IPS-15b (cell line): ENCODE measurements at regions not wholly inside any gene's neighbourhood (a gene's known extent, or its start where the extent isn't known, plus 50 kb on each side); places are given as distances from the start of the nearest gene placed in this dataset.

ENCODE experiments used
- H3K27me3 ChIP-seq: one replicate; pipeline ENCODE4 v1.6.1; 2013; ENCODE audit warnings: low read length; ENCODE audit not compliant: control insufficient read depth, insufficient read depth
- H3K36me3 ChIP-seq: one replicate; pipeline ENCODE4 v1.6.1; 2013; ENCODE audit warnings: low read length; ENCODE audit not compliant: control insufficient read depth, insufficient read depth
- H3K4me1 ChIP-seq: one replicate; pipeline ENCODE4 v1.6.1; 2013; ENCODE audit warnings: mild to moderate bottlenecking, low read length; ENCODE audit not compliant: control insufficient read depth, insufficient read depth
- H3K4me3 ChIP-seq: one replicate; pipeline ENCODE4 v1.5.1; 2013; ENCODE audit warnings: low read depth, low read length
- H3K9ac ChIP-seq: one replicate; pipeline ENCODE4 v1.6.1; 2013; ENCODE audit warnings: low read depth, mild to moderate bottlenecking, low read length
- H3K9me3 ChIP-seq: one replicate; pipeline ENCODE4 v1.6.1; 2013; ENCODE audit warnings: mild to moderate bottlenecking, low read length; ENCODE audit not compliant: control insufficient read depth, insufficient read depth

DNA sequence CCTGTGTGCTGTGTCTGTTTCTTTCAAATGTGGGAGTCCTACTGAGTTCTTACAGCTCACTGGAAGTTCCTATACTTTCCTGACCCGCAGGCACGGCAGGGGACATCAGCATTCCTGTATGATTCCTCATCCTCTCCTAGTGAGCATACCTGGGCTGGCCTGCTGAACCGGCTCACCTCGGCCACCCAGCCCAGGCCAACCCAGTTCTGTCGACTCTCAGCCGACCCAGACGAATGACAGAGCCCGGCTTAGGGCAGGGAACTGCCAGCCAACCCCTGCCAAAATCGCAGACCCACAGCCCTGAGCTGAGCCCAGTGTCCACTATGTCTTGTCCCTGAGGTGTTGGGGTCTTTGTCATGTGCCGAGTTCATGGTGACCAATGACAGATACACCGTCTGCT is 339.7 kb downstream of the BRD1 start:
- H3K27me3 ChIP-seq: no peaks in the 10 kb centered on the region
- H3K4me3 ChIP-seq: no peak overlapping the region
- no peaks in the 10 kb centered on the region for H3K9me3 ChIP-seq
- no peaks in the 10 kb centered on the region for H3K36me3 ChIP-seq
- H3K9ac ChIP-seq: no peak overlapping the region
- H3K4me1 ChIP-seq: peaks cover 6% of the 10 kb centered on the region

DNA sequence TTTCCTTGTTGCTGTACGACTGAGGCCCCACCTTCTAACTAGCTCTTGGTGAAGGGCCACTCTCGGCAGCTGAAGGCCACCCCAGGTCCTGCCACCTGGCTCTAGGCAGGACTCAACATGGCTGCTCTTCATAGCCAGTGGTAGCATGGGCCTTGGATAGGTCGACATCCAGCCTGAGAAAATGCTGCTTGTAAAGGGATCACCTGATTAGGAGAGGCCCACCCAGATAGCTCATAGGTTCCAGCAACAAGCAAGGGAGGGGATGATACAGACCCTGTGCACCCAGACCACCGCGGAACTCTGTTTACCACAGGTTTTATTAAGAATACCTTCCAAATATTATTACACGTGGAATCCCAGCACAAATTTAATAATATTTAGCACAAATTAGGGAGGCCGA is 341.4 kb downstream of the BRD1 start:
- H3K9me3 ChIP-seq: no peaks in the 10 kb centered on the region
- no peaks in the 10 kb centered on the region for H3K27me3 ChIP-seq
- no peaks in the 10 kb centered on the region for H3K36me3 ChIP-seq
- no peak overlapping the region for H3K4me3 ChIP-seq
- peaks cover 12% of the 10 kb centered on the region for H3K4me1 ChIP-seq
- no peak overlapping the region for H3K9ac ChIP-seq

DNA sequence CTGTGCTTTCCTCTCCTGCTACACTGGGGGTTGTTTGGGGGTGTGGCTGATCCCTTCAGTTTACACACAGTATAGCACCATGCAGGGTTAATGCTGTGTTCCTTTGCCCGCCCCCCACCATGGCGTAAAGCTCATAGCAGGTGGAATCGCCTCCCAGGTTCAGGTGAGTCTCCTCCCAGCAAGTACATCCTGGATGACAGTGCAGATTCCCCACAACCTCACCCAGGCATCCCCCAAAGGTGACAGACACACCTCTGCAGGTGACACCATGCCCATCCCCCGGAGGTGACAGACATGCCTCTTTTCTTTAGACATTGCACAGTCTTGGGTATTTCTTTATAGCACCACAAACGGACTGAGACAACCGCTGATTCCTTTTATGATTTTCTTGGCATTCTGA is 343.7 kb downstream of the BRD1 start:
- Histone ChIP-seq H3K27me3 (no peaks in the 10 kb centered on the region), H3K9ac (no peak overlapping the region), H3K4me1 (peaks cover 12% of the 10 kb centered on the region), H3K4me3 (no peak overlapping the region), H3K36me3 (no peaks in the 10 kb centered on the region), H3K9me3 (no peaks in the 10 kb centered on the region)

DNA sequence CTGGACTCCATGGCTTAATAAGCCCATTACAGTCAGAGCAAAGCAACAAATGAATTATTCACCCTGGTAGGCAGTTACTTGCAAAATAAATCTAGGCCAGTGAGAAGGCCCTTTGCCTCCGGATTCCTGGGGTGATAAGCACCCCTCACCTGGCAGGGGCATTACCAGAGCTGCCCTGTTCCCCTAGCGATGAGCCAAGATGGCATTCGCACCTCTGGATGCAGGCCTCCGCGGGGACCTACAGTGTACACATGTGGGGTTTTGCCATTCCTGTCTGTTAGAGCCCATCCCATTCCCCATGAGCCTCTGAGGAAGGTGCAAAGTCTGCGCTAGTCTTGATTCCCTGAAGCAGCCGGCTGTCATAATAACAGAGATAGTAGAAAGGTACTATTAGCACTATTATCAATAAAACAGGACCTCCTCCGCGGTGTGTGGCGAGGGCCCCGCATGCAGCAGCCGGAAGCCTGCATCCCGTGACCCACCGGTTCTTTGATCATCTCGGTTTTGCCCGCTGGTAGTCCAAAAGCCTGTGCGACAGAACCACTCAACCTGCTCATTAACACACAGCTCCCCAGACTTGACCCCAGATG is 344.3 kb downstream of the BRD1 start:
- no peak overlapping the region for H3K4me3 ChIP-seq
- no peak overlapping the region for H3K9ac ChIP-seq
- H3K4me1 ChIP-seq: peaks cover 12% of the 10 kb centered on the region
- H3K27me3 ChIP-seq: no peaks in the 10 kb centered on the region
- H3K9me3 ChIP-seq: no peaks in the 10 kb centered on the region
- no peaks in the 10 kb centered on the region for H3K36me3 ChIP-seq

DNA sequence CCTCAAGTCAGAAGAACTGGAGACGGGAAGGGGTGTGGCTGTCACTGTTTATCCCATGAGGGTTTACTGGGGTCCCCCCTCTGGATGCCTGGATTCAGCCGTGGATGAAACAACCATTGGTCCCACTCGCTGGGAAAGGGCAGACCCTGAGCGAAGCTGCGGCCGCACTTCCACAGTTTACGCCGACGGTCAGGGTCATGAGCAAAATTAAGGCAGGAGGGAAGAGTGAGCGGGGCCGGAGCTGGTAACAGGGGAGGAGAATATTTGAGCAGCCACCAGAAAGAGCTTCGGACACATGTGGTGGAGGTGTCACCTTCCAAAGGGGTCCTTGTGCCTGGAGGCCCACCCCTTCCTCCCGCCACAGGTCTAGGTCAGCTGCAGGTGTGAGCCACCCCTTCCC is 344.9 kb downstream of the BRD1 start:
- no peaks in the 10 kb centered on the region for H3K36me3 ChIP-seq
- H3K9me3 ChIP-seq: no peaks in the 10 kb centered on the region
- H3K9ac ChIP-seq: no peak overlapping the region
- no peaks in the 10 kb centered on the region for H3K27me3 ChIP-seq
- no peak overlapping the region for H3K4me3 ChIP-seq
- H3K4me1 ChIP-seq: peaks cover 12% of the 10 kb centered on the region

DNA sequence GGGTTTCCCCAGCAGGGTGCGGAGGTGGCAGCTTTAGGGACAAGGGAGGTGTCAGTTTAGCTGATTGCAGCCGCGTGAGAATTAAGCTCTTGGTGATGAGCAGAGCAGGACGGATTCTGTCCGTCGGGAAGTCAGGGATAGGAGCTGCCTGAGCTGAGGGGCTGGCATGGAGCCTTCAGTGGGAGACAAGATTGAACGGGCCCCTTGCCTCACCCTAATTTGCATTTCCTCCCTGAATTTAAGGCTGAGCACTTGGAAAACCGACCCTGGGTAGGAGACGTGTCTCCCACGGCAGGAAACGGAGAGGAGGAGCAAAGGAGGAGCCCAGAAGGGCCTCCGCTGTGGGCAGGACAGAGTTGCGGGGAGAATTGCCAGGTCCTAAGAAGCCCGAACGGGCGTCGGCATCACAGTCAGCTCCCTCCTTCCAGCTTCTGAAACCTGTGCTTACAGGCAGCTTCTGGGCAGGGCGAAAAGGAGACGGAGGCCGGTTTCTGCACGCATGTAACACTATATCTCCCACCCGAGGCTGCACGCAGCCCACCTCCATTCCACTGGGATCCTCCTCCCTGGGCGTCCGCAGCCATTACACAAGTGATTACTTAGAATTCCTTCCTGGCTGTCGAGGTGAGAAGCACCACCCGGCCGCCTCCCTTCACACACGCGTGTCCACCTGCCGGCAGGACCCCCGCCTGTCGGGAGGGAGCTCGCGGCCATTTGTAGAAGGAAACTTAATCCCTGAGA is 345.8 kb downstream of the BRD1 start:
- Histone ChIP-seq H3K27me3 (no peaks in the 10 kb centered on the region), H3K9ac (no peak overlapping the region), H3K4me3 (no peak overlapping the region)

DNA sequence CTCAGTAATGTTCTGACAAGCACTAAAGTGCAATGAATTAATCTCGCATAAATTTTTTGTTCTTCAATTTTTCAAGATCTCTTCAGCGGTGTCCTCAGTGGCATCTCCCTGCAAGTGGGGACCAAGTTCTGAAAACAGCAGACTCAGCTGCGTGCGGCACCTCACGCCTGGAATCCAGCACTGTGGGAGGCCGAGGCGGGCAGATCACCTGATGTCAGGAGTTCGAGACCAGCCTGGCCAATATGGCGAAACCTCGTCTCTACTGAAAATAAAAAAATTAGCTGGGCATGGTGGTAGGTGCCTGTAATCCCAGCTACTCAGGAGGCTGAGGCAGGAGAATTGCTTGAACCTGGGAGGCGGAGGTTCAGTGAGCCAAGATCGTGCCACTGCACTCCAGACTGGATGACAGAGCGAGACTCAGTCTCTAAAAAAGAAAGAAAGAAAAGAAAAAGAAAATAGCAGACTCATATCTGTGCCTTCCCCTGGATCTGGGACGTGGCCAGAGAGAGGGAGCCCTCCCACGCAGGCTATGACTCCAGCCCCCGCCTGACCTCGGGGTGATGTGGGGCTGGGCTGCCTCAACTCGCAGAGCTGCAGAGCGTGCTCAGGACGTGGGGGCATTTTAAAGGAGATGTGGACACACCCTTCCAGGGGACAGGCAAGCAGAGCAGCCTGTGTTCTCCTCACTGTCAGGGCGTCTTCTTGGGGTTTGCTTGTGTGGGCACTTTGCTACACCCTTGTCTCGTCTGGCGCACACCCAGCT is 346.6 kb downstream of the BRD1 start:
- Histone ChIP-seq H3K9me3 (no peaks in the 10 kb centered on the region), H3K27me3 (no peaks in the 10 kb centered on the region), H3K4me3 (no peak overlapping the region)

More for the DNA sequence above, 345.8 kb downstream of the BRD1 start:
- Histone ChIP-seq H3K36me3 (no peaks in the 10 kb centered on the region), H3K4me1 (peaks cover 6% of the 10 kb centered on the region), H3K9me3 (no peaks in the 10 kb centered on the region)

DNA sequence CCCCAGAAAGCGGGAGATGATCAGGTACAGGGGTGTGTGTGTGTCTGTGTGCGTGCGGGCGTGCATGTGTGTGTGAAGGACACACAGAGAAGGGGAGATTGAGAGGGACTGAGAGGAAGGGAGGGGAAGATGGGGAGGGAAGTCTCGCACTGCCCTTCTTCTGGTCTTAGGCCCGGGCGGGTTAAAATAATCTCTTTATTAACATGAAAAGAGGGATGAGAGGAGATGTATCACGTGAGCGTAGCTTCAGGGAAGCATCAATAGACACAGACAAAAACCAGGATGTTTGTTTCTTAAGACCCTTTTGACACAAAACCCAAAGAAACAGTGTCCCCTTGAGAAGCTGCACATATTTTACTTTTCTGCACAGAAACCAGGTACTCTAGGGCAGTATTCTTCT is 347.3 kb downstream of the BRD1 start:
- Histone ChIP-seq H3K4me3 (no peak overlapping the region), H3K9me3 (no peaks in the 10 kb centered on the region), H3K36me3 (no peaks in the 10 kb centered on the region), H3K27me3 (no peaks in the 10 kb centered on the region), H3K4me1 (peaks cover 6% of the 10 kb centered on the region), H3K9ac (no peak overlapping the region)

More for the DNA sequence above, 346.6 kb downstream of the BRD1 start:
- Histone ChIP-seq H3K36me3 (no peaks in the 10 kb centered on the region), H3K4me1 (peaks cover 6% of the 10 kb centered on the region), H3K9ac (no peak overlapping the region)

DNA sequence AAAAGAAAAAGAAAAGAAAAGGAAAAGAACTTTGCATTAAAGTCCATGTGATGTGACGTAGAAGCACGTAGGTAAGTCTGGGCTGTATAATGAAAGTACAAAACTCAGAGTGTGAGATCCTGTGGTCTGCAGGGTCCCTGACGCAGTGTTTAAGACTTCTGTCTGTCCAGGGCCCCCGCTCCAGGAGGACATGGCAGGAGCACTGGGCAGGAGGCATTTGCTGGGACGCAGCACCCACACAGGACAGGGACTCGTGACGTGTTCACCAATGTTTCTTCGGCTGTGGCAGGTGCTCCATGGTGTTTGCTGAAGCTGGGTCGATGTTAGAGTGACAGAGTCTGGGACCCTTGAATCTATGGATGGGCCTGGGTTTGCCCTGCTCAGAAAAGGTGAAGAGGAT is 348.1 kb downstream of the BRD1 start:
- H3K36me3 ChIP-seq: no peaks in the 10 kb centered on the region

DNA sequence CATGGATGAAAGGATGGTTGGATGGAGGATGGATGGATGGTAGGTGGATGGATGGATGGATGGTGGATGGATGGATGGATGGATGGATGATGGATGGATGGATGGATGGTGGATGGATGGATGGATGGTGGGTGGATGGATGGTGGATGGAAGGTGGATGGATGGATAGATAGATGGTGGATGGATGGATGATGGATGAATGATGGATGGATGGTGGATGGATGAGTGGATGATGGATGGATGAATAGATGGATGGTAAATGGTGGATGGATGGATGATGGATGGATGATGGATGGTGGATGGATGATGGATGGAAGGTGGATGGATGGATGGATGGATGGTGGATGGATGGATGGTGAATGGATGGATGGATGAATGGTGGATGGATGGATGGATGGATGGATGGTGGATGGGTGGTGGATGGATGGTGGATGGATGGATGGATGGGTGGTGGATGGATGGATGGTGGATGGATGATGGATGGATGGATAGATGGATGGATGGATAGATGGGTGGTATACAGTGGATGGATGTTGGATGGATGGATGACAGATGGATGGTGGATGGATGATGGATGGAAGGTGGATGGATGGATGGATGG is 350.8 kb downstream of the BRD1 start:
- H3K4me1 ChIP-seq: peaks cover 6% of the 10 kb centered on the region
- no peak overlapping the region for H3K9ac ChIP-seq
- H3K9me3 ChIP-seq: no peaks in the 10 kb centered on the region
- no peak overlapping the region for H3K4me3 ChIP-seq
- H3K36me3 ChIP-seq: no peaks in the 10 kb centered on the region
- no peaks in the 10 kb centered on the region for H3K27me3 ChIP-seq

More for the DNA sequence above, 348.1 kb downstream of the BRD1 start:
- H3K9me3 ChIP-seq: no peaks in the 10 kb centered on the region
- H3K9ac ChIP-seq: no peak overlapping the region
- H3K4me3 ChIP-seq: no peak overlapping the region
- no peaks in the 10 kb centered on the region for H3K27me3 ChIP-seq
- peaks cover 6% of the 10 kb centered on the region for H3K4me1 ChIP-seq

DNA sequence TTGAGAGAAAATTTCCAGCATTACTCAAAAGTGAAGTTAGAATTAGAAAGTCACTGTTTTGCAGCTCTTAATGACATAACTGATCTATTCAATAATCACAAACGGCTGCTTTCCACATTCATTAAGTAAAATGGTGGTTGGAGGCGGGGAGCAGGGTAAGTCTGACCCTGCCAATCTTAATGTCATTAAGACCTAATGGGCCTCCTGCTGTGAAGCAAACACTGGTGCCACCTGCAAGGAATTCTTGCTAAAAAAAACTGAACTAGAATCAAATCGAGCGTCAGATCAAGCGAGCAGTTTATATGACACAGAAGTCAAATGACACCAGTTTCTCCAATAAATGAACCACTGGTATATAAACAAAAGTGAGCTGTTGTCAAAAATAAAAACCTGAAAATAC is 351.5 kb downstream of the BRD1 start:
- no peaks in the 10 kb centered on the region for H3K27me3 ChIP-seq
- H3K9ac ChIP-seq: no peak overlapping the region
- no peaks in the 10 kb centered on the region for H3K9me3 ChIP-seq

More for the DNA sequence above, 351.5 kb downstream of the BRD1 start:
- Histone ChIP-seq H3K36me3 (no peaks in the 10 kb centered on the region), H3K4me1 (no peaks in the 10 kb centered on the region), H3K4me3 (no peak overlapping the region)
